ENCODE measurements at regions not wholly inside any gene's neighbourhood (a gene's known extent, or its start where the extent isn't known, plus 50 kb on each side); places are given as distances from the start of the nearest gene placed in this dataset.
"Not testable (repeated sequence)": the region's sequence is repeated elsewhere in the genome, so short reads cannot be mapped to it uniquely, and the experiment has no call there.

DNA sequence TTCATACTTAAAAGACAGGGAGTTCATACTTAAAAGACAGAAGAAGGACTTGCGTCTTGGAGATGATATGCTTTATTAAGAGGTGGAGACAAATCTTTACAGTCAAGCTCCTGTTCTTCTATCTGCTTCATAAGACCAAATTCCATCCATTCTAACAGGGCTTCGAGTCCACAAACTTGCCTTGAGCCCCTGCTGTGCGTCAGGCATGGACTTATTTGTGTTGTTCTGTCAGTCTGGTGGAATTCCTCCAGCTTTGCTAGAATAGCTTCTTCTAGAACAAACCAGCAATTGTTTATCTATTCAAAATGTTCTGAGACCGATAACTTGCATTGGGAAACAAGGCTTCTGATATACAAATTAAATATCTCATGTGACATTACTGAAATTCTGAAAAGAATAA lies 73.9 kb upstream of the SOX11 start:
- ATAC-seq: no peak
- H3K79me2 ChIP-seq (ENCODE audit: insufficient read depth, low read length): no peaks in the 10 kb centered on the region
- no TSS peak for BruUV-seq (replicated peaks)
- RAD21 ChIA-PET (ENCODE audit: low non-redundant PET in 1 of 2, low total read pairs in 2 of 2, uncharacterized antibody in 2 of 2, unreplicated experiment in 2 of 2): no interaction called here
- no peaks in the 10 kb centered on the region for H3K4me1 ChIP-seq (ENCODE audit: control insufficient read depth in 1 of 2, insufficient read depth in 2 of 2, low read length in 2 of 2)
- H3K4me3 ChIP-seq (replicated peaks in 1 of 2; ENCODE audit: low read depth in 1 of 2, low read length in 2 of 2): no peak overlapping the region
- H3K9me2 ChIP-seq (ENCODE audit: insufficient read depth): no peaks in the 10 kb centered on the region
- no peak overlapping the region for H3K9ac ChIP-seq (ENCODE audit: low read length)
- no peaks in the 10 kb centered on the region for H3K27me3 ChIP-seq (ENCODE audit: insufficient read depth, low read length)
- H3K27ac ChIP-seq (ENCODE audit: low read depth, low read length): no peak overlapping the region
- no peak overlapping the region for H3K4me2 ChIP-seq (ENCODE audit: low read length)
- H3K36me3 ChIP-seq (ENCODE audit: control insufficient read depth in 1 of 2, insufficient read depth in 2 of 2, low read length in 2 of 2): no peaks in the 10 kb centered on the region
- POLR2A ChIA-PET: no interaction called here
- H2AFZ ChIP-seq (ENCODE audit: low read depth, low read length, poor library complexity, severe bottlenecking): no peak overlapping the region
- CTCF ChIA-PET: interaction anchor here (1.0 kb wide), 1 partner anchor 189 kb away, joined by 3 read pairs; no protein-coding TSS in a partner anchor
- peaks cover 9 to 40% of the 10 kb centered on the region in 2 experiments; a peak in 2 of 4 replicates for H3K9me3 ChIP-seq (ENCODE audit: control insufficient read depth in 1 of 2, insufficient read depth in 1 of 2, low read depth in 1 of 2, low read length in 2 of 2)
- H4K20me1 ChIP-seq (ENCODE audit: insufficient read depth): no peaks in the 10 kb centered on the region
- intact Hi-C loops (cut with micrococcal nuclease): no loop called here
- no peak for DNase-seq (ENCODE audit: low read depth, low spot score)
- TF ChIP-seq ELF1 (IDR thresholded peaks at IDR 0.05; ENCODE audit: borderline replicate concordance, low read depth) (no peak), MAX (IDR thresholded peaks at IDR 0.05) (no peak), ZFX (IDR thresholded peaks at IDR 0.05) (no peak), YY1 (IDR thresholded peaks at IDR 0.05; ENCODE audit: extremely low read depth, insufficient replicate concordance, low read depth, low read length) (no peak), ZBTB33 (IDR thresholded peaks at IDR 0.05; ENCODE audit: extremely low read depth, insufficient replicate concordance, low read length) (no peak), ATF3 (IDR thresholded peaks at IDR 0.05) (no peak), CEBPB (IDR thresholded peaks at IDR 0.05; ENCODE audit: low read depth) (no peak), SRF (IDR thresholded peaks at IDR 0.05; ENCODE audit: low read depth) (no peak)
- TF ChIP-seq, protein P1, sequence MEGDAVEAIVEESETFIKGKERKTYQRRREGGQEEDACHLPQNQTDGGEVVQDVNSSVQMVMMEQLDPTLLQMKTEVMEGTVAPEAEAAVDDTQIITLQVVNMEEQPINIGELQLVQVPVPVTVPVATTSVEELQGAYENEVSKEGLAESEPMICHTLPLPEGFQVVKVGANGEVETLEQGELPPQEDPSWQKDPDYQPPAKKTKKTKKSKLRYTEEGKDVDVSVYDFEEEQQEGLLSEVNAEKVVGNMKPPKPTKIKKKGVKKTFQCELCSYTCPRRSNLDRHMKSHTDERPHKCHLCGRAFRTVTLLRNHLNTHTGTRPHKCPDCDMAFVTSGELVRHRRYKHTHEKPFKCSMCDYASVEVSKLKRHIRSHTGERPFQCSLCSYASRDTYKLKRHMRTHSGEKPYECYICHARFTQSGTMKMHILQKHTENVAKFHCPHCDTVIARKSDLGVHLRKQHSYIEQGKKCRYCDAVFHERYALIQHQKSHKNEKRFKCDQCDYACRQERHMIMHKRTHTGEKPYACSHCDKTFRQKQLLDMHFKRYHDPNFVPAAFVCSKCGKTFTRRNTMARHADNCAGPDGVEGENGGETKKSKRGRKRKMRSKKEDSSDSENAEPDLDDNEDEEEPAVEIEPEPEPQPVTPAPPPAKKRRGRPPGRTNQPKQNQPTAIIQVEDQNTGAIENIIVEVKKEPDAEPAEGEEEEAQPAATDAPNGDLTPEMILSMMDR (IDR thresholded peaks at IDR 0.05 in 2 of 3, conservative IDR thresholded peaks at IDR 0.05 in 1 of 3; ENCODE audit: borderline replicate concordance in 1 of 3, insufficient read depth in 1 of 3, low read depth in 2 of 3, low read length in 2 of 3): no peak

GRCh38 chr2:5625556-5626065 lies 66.6 kb upstream of the SOX11 start:
- BruUV-seq (replicated peaks); H3K9ac ChIP-seq (ENCODE audit: low read length); H3K79me2 ChIP-seq (ENCODE audit: insufficient read depth, low read length); H3K27me3 ChIP-seq (ENCODE audit: insufficient read depth, low read length); DNase-seq (ENCODE audit: low read depth, low spot score); POLR2A ChIA-PET; H3K36me3 ChIP-seq (ENCODE audit: control insufficient read depth in 1 of 2, insufficient read depth in 2 of 2, low read length in 2 of 2); H3K4me2 ChIP-seq (ENCODE audit: low read length); CTCF ChIA-PET; H3K4me1 ChIP-seq (ENCODE audit: control insufficient read depth in 1 of 2, insufficient read depth in 2 of 2, low read length in 2 of 2); H3K27ac ChIP-seq (ENCODE audit: low read depth, low read length); ATAC-seq; H3K9me2 ChIP-seq (ENCODE audit: insufficient read depth); RAD21 ChIA-PET (ENCODE audit: low non-redundant PET in 1 of 2, low total read pairs in 2 of 2, uncharacterized antibody in 2 of 2, unreplicated experiment in 2 of 2); H4K20me1 ChIP-seq (ENCODE audit: insufficient read depth); intact Hi-C loops (cut with micrococcal nuclease); H2AFZ ChIP-seq (ENCODE audit: low read depth, low read length, poor library complexity, severe bottlenecking); H3K4me3 ChIP-seq (replicated peaks in 1 of 2; ENCODE audit: low read depth in 1 of 2, low read length in 2 of 2): not testable (repeated sequence)
- peaks cover 9 to 15% of the 10 kb centered on the region in 2 experiments; a peak in 2 of 4 replicates for H3K9me3 ChIP-seq (ENCODE audit: control insufficient read depth in 1 of 2, insufficient read depth in 1 of 2, low read depth in 1 of 2, low read length in 2 of 2)

DNA sequence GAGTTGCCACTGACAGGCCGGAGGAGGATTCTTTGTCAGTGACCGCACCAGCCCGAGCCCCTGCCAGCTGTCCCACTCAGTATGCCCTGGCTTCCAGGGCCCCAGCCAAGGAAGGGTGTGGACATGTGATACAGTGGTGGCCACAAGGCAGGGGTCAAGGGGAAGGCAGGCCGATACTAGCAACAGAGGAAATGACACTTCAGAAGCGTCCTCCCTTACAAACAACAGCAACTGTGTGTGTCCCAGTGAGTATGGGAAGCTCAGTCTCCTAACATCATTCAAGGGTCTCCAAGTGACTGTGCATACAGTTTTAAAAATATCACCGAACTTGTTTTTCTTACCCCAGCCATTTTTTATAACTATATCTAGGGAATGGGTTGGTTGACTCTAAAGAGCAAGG lies 63.7 kb upstream of the SOX11 start:
- DNase-seq (ENCODE audit: low read depth, low spot score); H4K20me1 ChIP-seq (ENCODE audit: insufficient read depth); POLR2A ChIA-PET; CTCF ChIA-PET; H3K36me3 ChIP-seq (ENCODE audit: control insufficient read depth in 1 of 2, insufficient read depth in 2 of 2, low read length in 2 of 2); intact Hi-C loops (cut with micrococcal nuclease); H3K4me2 ChIP-seq (ENCODE audit: low read length); H3K9me3 ChIP-seq (ENCODE audit: control insufficient read depth in 1 of 2, insufficient read depth in 1 of 2, low read depth in 1 of 2, low read length in 2 of 2); H3K79me2 ChIP-seq (ENCODE audit: insufficient read depth, low read length); H3K9me2 ChIP-seq (ENCODE audit: insufficient read depth); ATAC-seq; BruUV-seq (replicated peaks); H3K4me3 ChIP-seq (replicated peaks in 1 of 2; ENCODE audit: low read depth in 1 of 2, low read length in 2 of 2); H2AFZ ChIP-seq (ENCODE audit: low read depth, low read length, poor library complexity, severe bottlenecking); H3K27ac ChIP-seq (ENCODE audit: low read depth, low read length); H3K9ac ChIP-seq (ENCODE audit: low read length); H3K27me3 ChIP-seq (ENCODE audit: insufficient read depth, low read length); H3K4me1 ChIP-seq (ENCODE audit: control insufficient read depth in 1 of 2, insufficient read depth in 2 of 2, low read length in 2 of 2); RAD21 ChIA-PET (ENCODE audit: low non-redundant PET in 1 of 2, low total read pairs in 2 of 2, uncharacterized antibody in 2 of 2, unreplicated experiment in 2 of 2): not testable (repeated sequence)
